DMS153 treated with DMSO at 0.1 percent for 48 hours (cell line): ENCODE measurements at regions not wholly inside any gene's neighbourhood (a gene's known extent, or its start where the extent isn't known, plus 50 kb on each side); places are given as distances from the start of the nearest gene placed in this dataset.
"Not testable (repeated sequence)": the region's sequence is repeated elsewhere in the genome, so short reads cannot be mapped to it uniquely, and the experiment has no call there.

Experiments used
- DNase-seq: peaks from one replicate; lab custom pipeline; 2025; ENCODE audit not compliant: unreplicated experiment; lab: John Stamatoyannopoulos, UW

GRCh38 chr18:40133253-40133652 is 1821.8 kb upstream of the PIK3C3 start:
- DNase-seq, result no peak

DNA sequence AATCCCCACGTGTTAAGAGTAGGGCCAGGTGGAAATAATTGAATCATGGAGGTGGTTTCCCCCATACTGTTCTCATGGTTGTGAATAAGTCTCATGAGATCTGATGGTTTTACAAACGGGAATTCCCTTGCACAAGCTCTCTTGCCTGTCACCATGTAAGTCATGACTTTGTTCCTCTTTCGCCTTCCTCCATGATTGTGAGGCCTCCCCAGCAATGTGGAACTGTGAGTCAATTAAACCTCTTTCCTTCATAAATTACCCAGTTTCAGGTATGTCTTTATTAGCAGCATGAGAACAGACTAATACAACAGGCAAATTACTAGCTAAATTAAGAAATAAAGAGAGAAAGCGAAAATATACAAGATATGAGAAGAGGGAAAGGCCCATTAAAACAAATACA is 1822.6 kb upstream of the PIK3C3 start:
- not testable (repeated sequence) for DNase-seq

- no peak for DNase-seq
Measured at GRCh38 chr18:40124107-40124506, 1830.9 kb upstream of the PIK3C3 start.

GRCh38 chr18:40120796-40121391 is 1834.1 kb upstream of the PIK3C3 start:
- DNase-seq, result no peak

GRCh38 chr18:40120356-40120755 is 1834.7 kb upstream of the PIK3C3 start:
- no peak for DNase-seq

GRCh38 chr18:40119581-40119980 is 1835.5 kb upstream of the PIK3C3 start:
- DNase-seq, result not testable (repeated sequence)

DNA sequence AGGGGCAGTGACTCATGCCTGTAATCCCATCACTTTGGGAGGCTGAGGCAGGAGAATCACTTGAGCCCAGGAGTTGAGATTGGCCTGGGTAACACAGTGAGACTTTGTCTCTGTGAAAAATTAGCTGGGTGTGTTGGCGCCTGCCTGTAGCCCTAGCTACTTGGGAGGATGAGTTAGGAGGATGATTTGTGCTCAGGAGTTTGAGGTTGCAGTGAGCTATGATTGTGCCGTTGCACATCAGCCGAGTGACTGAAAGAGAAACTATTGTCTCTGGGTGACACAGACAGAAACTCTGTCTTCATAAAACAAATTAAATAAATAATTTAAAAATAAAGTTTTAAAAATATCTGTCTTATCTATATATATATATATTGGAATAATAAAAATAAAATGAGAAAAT is 1844.6 kb upstream of the PIK3C3 start:
- DNase-seq, result no peak

DNA sequence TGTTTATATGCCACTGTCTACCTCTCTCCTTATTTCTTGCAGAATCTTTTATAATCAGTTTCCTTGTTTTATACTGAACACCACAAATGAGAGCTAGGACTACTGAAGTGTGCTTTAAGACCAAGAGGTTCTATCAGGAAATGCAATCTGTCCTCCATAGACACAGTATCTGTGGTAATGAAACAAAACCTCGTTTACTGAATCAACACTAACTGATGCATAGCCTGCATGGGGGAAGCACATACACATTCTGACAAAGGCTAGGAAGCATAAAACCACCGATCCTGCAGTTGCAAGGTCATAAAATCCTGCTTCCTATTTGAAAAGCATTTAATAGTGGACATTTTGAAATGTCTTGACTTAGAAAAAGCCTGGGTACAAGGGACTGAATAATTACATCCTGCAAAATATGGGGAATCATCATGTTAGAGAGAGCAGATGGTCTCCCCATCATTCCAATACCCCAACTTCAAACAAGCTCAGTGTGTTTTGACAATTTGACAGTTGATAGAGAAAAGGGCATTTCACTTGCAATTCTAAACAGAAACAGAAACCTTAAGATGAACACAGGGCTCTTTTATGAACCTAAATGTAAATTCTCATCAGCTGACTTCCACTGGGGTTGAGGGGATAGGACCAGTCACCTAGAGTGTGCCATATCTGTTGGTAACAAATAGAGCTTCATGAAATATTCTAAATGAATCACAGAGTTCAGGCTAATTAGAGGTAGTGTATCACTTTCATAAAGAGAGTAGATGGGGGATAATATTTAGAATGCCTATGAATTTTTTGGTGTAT is 1845.6 kb upstream of the PIK3C3 start:
- peak; percentile 64 for DNase-seq

DNA sequence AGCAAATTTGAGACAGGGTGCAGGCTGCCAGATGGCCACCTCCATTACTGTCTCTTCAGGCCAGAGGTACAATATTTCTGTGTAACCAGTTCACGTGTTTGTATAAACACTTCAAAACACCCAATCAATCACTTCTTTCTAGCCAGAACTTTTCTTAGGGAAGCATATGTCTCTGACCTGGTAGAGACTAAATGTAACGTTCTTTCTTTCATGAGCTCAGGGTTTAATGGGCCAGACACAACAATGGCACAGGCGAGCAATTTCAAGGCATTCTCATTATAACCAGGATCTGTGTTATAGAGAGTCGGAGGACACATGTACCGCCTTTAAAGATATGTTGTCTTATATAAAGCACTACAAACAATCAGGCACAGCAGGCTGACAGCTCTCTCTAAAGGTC is 1846.4 kb upstream of the PIK3C3 start:
- peak; percentile 80 for DNase-seq

DNA sequence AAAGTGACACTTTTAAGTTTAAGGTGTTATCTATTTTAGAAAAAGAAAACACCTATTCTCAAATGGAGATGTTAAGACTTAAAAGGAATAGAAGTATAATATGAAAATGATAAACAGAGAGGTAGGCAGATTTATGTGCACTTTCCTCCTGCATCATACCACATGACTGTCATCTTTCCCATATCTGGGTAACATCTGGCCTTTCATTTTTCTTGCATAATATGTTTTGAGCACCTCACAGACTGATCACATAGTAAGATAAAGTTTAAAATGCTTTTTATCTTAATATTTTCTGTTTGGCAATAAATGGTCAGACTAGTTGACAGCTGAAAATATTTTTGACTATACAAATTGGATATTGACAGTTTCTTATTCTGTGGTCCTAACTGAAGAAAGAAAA is 1852.1 kb upstream of the PIK3C3 start:
- no peak for DNase-seq

DNA sequence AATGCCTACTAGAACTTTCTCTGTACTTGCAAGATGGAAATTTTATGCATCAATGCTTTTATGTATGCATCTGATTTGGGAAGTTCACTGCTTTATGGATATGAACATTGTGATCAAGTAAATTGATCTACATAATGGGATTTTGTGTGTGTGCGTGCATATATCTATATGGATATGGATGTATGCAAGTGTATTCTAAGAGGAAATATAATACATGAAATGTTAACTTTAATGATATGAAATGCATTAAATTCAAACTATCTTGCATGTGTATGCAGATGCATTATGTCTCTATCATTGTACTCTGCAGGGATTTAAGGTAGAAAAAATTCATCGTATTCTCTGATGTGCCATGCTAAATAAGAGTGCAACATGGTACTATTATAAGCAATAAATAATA is 1855.4 kb upstream of the PIK3C3 start:
- DNase-seq, result no peak

GRCh38 chr18:40096675-40097074 is 1858.4 kb upstream of the PIK3C3 start:
- no peak for DNase-seq

DNA sequence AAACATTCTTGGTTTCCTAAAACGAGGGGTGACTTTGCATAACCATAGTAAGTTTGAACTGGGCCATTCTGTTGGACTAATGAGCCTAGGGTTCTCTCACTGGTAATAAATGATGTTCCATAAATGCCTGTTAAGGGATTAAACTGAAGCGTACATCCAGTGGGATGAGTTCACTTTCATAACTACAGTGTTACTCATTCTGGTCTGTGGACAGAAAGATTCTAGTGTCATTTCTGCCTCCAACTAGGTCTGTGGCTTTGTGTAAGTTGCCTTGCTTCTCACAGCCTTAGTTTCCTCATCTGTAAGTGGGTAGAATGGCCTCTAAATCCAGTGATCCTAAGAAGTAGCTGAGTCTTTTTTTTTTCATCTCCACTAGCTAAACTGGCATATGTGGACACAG is 1860.6 kb upstream of the PIK3C3 start:
- DNase-seq, result no peak

DNA sequence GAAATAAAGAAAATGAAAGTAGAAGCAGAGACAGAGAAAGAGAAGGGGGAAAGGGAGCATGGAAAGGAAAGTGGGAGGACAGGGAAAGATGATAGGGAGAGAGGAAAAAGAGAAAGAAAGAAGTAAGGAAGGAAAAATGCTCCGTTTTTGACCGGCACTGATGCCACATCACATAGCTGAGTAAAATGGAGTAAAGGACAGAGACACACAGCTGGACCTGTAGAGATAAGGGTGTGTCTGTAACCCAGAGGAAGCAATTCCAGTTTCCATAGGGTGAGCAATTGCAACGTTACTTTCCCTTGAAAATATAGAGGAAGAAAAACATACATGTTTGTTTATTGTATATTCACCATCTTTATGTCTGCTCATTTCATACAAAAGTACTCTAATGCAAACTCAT is 1866.9 kb upstream of the PIK3C3 start:
- DNase-seq, result no peak

GRCh38 chr18:40079786-40080185 is 1875.2 kb upstream of the PIK3C3 start:
- no peak for DNase-seq

- peak; percentile 37 for DNase-seq
Measured at GRCh38 chr18:40075616-40076015, 1879.4 kb upstream of the PIK3C3 start.

DNA sequence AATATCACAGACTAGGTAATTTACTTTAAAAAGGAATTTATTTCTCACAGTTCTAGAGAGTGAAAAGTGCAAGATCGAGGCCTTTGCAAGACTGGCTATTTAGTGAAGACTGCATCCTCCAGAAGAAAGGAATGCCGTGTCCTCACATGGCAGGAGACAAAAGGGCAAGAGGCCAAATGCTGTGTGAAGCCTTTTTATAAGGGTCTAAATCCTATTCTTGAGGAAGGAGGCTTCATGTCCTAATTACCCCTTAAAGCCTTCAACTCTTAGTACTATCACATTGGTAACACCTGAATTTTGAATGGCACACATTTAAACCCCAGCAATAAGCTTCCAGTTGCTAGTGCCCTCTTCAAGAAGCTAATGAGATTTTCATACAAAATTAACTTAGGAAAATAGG is 1882.3 kb upstream of the PIK3C3 start:
- DNase-seq, result no peak

- no peak for DNase-seq
Measured at GRCh38 chr18:40066368-40066767, 1888.7 kb upstream of the PIK3C3 start.

DNA sequence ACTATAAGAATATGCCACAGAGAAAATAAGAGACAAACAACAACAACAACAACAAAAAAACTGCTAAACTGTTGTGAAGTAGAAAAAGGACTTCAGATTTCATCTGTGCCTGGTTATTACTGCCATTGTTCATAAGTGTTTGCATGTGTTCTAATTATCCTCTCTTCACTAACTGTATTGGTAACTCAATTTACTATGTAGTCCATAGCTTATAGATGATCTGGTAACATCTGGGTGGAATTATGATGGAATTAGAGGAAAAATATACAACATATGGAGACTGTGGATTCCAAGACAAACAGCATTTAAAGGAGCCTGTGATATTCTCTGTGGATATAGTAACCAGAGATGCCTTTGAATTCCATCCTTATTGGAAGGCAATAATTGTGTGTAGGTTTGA is 1891.5 kb upstream of the PIK3C3 start:
- no peak for DNase-seq

DNA sequence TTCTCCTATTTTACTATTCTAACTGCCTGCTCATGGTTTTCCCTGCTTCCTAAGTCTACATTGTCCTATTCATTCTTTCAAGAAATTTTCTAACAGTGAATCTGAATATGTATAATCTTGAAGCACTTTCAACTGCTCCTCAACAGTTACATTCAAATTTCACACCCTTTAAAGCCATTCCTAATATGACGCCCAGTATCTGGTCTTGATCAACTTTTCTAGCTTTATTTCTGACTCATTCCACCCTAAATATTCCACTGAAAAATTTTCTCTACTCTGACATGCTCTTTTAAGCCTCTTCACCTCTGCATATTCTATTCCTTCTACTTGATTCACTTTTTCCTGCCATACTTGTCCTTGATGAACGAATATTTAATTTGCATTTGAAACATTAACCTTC is 1893.9 kb upstream of the PIK3C3 start:
- DNase-seq, result no peak

GRCh38 chr18:40060562-40060961 is 1894.5 kb upstream of the PIK3C3 start:
- no peak for DNase-seq

- DNase-seq, result no peak
Measured at GRCh38 chr18:40058811-40059570, 1896.0 kb upstream of the PIK3C3 start.
